HUDEP-2 (cell line): ENCODE measurements at regions not wholly inside any gene's neighbourhood (a gene's known extent, or its start where the extent isn't known, plus 50 kb on each side); places are given as distances from the start of the nearest gene placed in this dataset.

Source experiments
- DNase-seq, 76 experiments: peaks; one replicate each; lab custom pipeline; 2025; ENCODE audit not compliant: unreplicated experiment in 76 of 76; lab: John Stamatoyannopoulos, UW

DNA sequence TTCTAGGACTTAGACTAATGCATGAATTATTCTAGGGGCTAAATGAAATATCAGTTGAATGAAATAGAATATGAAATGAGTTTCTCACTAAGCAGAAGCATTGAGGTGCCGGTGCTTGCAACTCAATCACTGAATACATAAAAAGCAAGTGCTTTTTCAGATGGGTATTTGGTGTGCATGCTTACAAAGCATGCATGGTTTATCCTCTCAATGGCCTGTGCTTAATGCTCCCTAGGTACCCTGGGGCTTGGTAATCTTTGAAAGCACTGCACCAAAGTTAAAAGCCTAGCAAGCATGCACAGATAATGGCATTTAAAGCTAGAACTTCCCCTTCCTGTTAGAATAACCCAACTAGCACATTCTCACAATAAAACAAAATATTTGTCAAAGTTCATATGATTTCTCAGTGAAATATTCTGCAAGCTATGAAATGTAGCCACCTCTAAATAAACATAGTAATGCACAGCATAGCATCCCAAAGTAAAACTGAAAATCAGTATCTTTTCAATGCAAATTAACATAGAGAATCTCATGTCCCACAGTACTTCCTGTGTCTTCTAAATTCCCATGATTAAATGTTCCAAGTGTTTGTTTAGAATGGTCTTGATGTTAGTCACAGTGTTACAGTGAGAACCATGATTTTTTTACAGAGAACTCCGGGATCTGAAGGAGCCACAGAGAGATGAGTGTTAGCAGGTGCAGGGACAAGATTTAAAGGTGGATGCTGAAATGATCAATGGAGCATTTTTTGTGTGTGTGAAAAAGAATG is 143.4 kb upstream of the CDH6 start:
- DNase-seq: no peak

- DNase-seq: no peak
Observed at GRCh38 chr5:31049461-31049860, 144.0 kb upstream of the CDH6 start.

DNA sequence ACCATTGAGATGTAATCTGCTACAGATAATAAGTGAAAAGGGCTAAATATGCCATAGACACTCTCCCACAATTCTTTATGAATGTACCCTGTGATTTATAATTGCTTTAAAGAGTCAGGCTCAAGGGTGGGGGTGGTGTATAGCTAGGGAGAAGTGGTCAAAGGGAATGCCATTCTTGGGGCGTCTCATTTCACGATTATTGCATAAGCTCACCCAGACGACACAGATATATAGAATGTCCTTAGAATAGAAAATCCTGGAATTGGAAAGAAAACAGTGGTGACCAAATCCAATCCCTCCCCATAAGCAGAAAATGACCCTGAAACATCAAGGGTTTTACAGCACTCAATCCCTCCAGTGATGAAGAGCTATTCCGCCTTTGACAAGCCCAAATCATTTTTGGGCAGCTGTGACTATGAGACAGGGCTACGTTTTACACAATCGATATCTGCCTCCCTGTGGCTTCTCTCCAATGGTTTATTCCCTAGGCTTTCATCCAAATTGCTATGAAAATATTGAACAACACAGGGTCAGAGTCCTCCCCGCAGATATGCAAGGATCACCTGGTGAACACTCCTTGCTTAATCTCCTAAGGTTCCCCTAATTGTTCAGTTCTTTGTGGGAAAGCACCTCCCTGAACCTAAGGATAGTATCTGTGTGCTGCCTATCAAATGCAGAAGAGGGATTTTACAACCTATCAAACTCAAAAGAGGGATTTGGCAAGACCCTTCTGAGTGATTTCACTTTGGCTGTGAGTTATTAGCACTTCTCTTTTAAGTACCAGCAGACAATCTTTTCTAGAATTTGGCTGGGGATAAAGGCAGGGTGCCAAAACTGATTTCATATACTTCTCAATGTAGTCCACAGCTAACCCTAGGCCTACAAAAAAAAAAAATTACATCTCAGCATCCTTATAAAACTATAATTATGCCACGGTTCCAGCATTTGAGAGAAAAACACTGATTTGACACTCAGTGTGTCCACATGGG is 144.9 kb upstream of the CDH6 start:
- DNase-seq: no peak

DNA sequence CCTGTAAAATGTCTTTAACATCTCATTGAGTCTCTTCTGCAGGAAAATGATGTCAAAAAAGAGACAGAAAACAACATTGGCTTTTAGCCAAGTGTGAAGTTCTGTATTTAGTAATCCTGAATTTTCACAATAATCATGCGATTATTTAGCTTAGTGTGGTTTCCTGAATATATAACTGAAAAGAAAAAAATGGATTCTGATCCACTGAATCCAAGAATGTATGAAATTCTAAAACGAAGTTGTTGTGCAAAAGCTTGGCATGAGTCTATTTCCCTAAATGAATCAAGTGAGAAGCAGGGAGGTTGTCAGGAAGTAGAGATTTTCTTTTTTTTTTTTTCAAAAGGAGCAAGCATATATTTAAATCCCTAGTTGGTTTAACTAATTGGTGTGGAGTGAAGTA is 145.9 kb upstream of the CDH6 start:
- DNase-seq: no peak

- no peak for DNase-seq
Observed at GRCh38 chr5:31047007-31047406, 146.5 kb upstream of the CDH6 start.

GRCh38 chr5:31036411-31036810 is 157.1 kb upstream of the CDH6 start:
- DNase-seq: no peak

DNA sequence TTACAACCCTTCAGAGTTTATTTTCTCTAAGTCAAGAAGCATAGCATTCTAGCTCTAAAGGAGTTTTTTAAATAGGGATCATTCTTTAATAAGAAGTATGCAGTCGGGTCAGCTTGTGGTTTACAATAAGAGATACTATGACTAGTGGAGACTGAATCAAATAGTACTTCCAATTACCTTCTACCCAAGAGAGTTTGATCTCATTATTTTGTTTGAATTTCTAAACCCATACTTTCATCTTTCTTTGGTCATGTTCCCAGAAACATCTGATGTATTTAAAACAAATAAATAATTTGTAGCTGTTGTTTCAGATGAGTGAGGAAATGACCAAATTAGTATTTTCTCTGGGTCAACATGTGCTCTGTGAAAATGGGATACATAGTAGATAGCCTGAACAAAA is 160.2 kb upstream of the CDH6 start:
- peak in 5 of 76 experiments; percentile 2 to 24 (median 4) for DNase-seq

DNA sequence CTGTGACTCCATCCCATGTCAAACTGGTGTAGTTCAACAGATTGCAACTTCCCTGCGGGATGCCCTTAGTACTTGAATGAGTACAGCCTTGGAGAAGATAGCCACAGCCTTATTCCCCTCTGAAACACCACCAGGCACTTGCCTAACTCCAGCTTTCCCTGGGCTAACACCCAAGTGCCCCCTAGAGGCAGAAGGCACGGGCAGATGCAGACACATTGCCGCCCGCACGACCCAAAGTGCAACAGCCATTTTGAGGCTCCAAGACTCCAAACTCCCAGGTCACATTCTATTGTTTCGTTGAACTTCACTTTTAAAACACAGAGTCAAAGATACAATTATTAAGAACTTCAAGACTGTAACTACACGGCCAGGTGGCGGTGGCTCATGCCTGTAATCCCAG is 163.6 kb upstream of the CDH6 start:
- peak in 1 of 76 experiments; percentile 1 for DNase-seq

- no peak for DNase-seq
Observed at GRCh38 chr5:31027721-31028120, 165.8 kb upstream of the CDH6 start.

- no peak for DNase-seq
Observed at GRCh38 chr5:31023105-31023504, 170.4 kb upstream of the CDH6 start.

DNA sequence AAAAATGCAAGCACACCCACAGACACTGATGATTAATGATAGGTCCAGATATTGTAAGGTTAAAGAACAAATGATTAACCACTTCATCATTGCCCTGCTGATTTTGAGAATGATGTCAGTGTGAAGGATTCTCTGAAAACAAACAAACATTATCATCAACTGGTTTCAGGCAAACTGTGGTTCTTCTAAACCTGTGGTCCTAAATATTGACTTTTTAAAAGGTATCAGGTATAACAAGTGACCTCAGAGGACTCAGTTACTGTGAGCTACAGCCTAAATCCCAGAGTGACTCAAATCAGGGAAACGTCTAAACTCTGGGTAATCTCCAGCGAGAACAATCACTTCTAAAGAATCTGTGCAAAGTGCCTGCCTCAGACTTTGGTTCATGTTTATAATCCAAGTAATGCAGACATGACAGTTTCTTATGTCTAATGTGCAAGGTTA is 172.3 kb upstream of the CDH6 start:
- no peak for DNase-seq

- no peak for DNase-seq
Observed at GRCh38 chr5:31008231-31008630, 185.3 kb upstream of the CDH6 start.

DNA sequence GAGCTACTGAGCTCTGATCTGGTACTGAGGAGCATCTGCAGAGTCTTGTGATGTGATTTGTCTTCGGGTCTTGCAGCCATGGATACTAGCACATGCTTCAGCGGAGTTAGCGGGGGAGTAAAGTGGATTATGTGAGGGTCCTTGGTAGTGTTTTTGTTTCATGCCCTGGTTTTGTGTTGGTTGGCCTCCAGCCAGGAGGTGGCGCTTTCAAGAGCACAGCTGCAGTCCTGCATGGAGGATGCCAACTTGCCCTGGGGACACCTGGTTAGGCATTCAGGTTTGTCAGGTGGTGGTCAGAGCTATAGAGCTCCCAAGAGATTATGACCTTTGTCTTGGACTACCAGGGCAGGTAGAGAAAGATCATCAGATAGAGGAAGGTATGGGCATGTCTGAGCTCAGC is 185.8 kb upstream of the CDH6 start:
- no peak for DNase-seq

DNA sequence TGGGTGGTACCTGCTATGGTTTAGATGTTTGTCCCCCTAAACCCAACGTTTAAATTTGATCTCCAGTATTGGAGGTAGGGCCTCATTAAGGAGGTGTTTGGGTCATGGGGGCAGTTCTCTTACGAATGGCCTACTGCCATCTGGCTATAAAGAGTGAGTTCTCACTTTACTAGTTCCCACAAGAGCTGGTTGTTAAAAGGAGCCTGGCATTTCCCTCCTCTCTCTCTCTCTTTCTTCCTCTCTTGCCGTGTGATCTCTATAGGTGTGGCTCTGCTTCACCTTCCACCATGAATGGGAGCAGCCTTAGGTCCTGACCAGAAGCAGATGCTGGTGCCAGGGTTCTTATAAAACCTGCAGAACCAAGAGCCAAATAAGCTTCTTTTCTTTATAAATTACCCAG is 193.2 kb upstream of the CDH6 start:
- no peak for DNase-seq

- DNase-seq: peak in 8 of 76 experiments; percentile 1 to 15 (median 7)
Observed at GRCh38 chr5:30997681-30998080, 195.8 kb upstream of the CDH6 start.

DNA sequence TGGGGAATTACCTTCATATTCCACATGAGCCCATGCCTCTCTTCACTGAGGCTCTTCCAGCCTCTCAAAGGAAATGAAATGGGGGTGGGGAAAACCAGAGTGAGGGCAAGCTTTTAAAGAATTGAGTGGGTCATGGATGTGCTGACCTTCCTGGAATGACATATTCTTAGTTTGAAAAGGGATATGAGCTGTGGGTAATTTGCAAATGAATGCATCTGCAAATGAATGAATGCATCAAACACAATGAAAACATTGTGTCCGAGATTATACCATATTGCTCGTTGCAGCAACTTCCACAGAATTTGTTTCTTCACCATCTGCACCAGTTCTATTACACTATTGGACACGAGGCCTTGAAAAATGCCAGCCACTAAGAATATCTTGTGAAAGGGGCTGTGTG is 198.6 kb upstream of the CDH6 start:
- no peak for DNase-seq

GRCh38 chr5:30994176-30994575 is 199.3 kb upstream of the CDH6 start:
- no peak for DNase-seq

- DNase-seq: no peak
Observed at GRCh38 chr5:30991462-30991861, 202.0 kb upstream of the CDH6 start.

- DNase-seq: no peak
Observed at GRCh38 chr5:30981576-30981975, 211.9 kb upstream of the CDH6 start.

DNA sequence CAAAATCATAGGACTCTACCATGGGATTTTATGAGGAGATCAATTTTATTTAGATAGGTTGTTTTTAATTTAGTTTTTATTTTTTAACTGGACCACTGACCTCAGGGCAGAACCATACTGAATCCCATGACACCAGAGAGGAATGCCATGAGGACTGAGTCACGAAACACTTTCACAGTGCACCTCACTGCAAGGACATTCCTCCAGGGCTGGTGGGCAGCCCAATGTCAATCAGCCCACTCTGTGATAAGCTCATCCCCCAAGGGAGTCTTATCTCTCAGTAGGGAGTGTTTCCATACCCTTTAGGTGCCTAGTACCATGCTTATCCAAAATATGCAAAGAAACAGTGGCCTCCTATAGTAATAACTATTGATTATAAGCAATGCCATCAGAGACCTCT is 224.5 kb upstream of the CDH6 start:
- peak in 2 of 76 experiments; percentile 1 to 16 for DNase-seq

GRCh38 chr5:30960036-30960435 is 233.4 kb upstream of the CDH6 start:
- DNase-seq: no peak

DNA sequence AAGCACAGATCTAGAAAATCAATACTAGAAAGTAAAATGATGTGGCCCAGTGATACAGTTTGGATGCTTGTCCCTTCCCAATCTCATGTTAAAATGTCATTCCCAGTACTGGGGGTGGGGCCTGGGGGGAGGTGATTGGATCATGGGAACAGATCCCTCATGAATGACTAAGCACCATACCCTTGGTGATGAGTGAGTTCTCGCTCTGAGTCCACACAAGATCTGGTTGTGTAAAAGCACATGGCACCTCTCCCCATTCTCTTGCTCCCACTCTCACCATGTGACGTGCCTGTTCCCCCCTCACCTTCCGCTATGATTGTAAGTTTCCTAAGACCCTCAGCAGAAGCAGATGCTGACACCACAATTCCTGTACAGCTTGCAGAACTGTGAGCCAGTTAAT is 234.2 kb upstream of the CDH6 start:
- no peak for DNase-seq
